ENCODE measurements at regions not wholly inside any gene's neighbourhood (a gene's known extent, or its start where the extent isn't known, plus 50 kb on each side); places are given as distances from the start of the nearest gene placed in this dataset.

- TF ChIP-seq ATF2 (IDR thresholded peaks at IDR 0.05; ENCODE audit: low read length), result no peak
- TF ChIP-seq RNF2 (IDR thresholded peaks at IDR 0.05; ENCODE audit: borderline replicate concordance, low read depth, low read length, missing control alignments, poor library complexity, severe bottlenecking), result no peak
- TF ChIP-seq EP300 (IDR thresholded peaks at IDR 0.05; ENCODE audit: borderline replicate concordance in 1 of 2, low read depth in 2 of 2, low read length in 2 of 2), result no peak
These were observed 476.0 kb upstream of the TBL1XR1 start (continued) for GRCh38 chr3:177673112-177673914.
